Neural cell (in vitro differentiated cells): ENCODE measurements at regions not wholly inside any gene's neighbourhood (a gene's known extent, or its start where the extent isn't known, plus 50 kb on each side); places are given as distances from the start of the nearest gene placed in this dataset.

ENCODE experiments used
- H2AFZ ChIP-seq: fragments of 200-600, 300-800 bp; sonication (generic), shearing (Covaris generic); 2 replicates; pipeline ENCODE4 v1.6.0; 2014; ENCODE audit warnings: low read depth, mild to moderate bottlenecking, antibody characterized with exemption, low read length, moderate library complexity
- H3F3A ChIP-seq: fragments of 200-600 bp; shearing (Covaris generic); 2 replicates; pipeline ENCODE4 v1.6.1; 2016; ENCODE audit warnings: mild to moderate bottlenecking, moderate library complexity, mixed read lengths, antibody characterized with exemption, low read length; ENCODE audit not compliant: insufficient read depth, poor library complexity, severe bottlenecking
- H3K27ac ChIP-seq: fragments of 200-600, 300-800 bp; sonication (generic), shearing (Covaris generic); 2 replicates; pipeline ENCODE4 v1.5.1; 2014; ENCODE audit warnings: mild to moderate bottlenecking, low read length, moderate library complexity
- H3K27me3 ChIP-seq: fragments of 300-800, 200-600 bp; sonication (generic), shearing (Covaris generic); 2 replicates; pipeline ENCODE4 v1.6.0; 2014; ENCODE audit warnings: mild to moderate bottlenecking, low read depth, low read length, moderate library complexity; ENCODE audit not compliant: insufficient read depth
- H3K36me3 ChIP-seq: fragments of 300-800, 200-600 bp; sonication (generic), shearing (Covaris generic); 2 replicates; pipeline ENCODE4 v1.5.1; 2014; ENCODE audit warnings: mild to moderate bottlenecking, antibody characterized with exemption, low read length, moderate library complexity; ENCODE audit not compliant: insufficient read depth
- H3K4me2 ChIP-seq: fragments of 300-800, 200-600 bp; sonication (generic), shearing (Covaris generic); 2 replicates; pipeline ENCODE4 v1.6.0; 2014; ENCODE audit warnings: mild to moderate bottlenecking, low read length
- H3K4me3 ChIP-seq: fragments of 300-800, 200-600 bp; sonication (generic), shearing (Covaris generic); 2 replicates; pipeline ENCODE4 v1.5.1; 2014; ENCODE audit warnings: mild to moderate bottlenecking, low read length, moderate library complexity
- H3K79me2 ChIP-seq: fragments of 200-600 bp; shearing (Covaris generic); replicated peaks from 2 replicates; pipeline ENCODE4 v1.6.0; 2014; ENCODE audit warnings: mild to moderate bottlenecking, low read length, moderate library complexity; ENCODE audit not compliant: insufficient read depth
- H3K9ac ChIP-seq: fragments of 300-800, 200-600 bp; sonication (generic), shearing (Covaris generic); 2 replicates; pipeline ENCODE4 v1.6.1; 2016; ENCODE audit warnings: mild to moderate bottlenecking, low read length, mixed read lengths
- H3K9me2 ChIP-seq: fragments of 200-600 bp; shearing (Covaris generic); 2 replicates; pipeline ENCODE4 v1.6.1; 2016; ENCODE audit warnings: mild to moderate bottlenecking, low read length, mixed read lengths; ENCODE audit not compliant: insufficient read depth
- H3K9me3 ChIP-seq: fragments of 200-600, 300-800 bp; sonication (generic), shearing (Covaris generic); 2 replicates; pipeline ENCODE4 v1.6.1; 2016; ENCODE audit warnings: mild to moderate bottlenecking, mixed run types, low read length, moderate library complexity, mixed read lengths
- H4K20me1 ChIP-seq: fragments of 200-600 bp; shearing (Covaris generic); 2 replicates; pipeline ENCODE4 v1.6.1; 2016; ENCODE audit warnings: mild to moderate bottlenecking, mixed run types; ENCODE audit not compliant: insufficient read depth
- EP300 ChIP-seq: fragments of 450-650 bp; conservative IDR thresholded peaks from 2 replicates; pipeline ENCODE4 v1.6.1; 2014; ENCODE audit warnings: antibody characterized with exemption, mild to moderate bottlenecking, moderate library complexity; ENCODE audit not compliant: poor library complexity, severe bottlenecking
- EZH2 ChIP-seq: fragments of 200-600, 300-800 bp; shearing (Covaris generic), sonication (generic); IDR thresholded peaks from 2 replicates; pipeline ENCODE4 v1.6.1; 2014; ENCODE audit warnings: antibody characterized with exemption, low read length, borderline replicate concordance, mild to moderate bottlenecking; ENCODE audit not compliant: insufficient read depth, poor library complexity, severe bottlenecking
- MXI1 ChIP-seq: fragments of 450-650 bp; conservative IDR thresholded peaks from 2 replicates; pipeline ENCODE4 v1.6.1; 2014; ENCODE audit warnings: antibody characterized with exemption, mild to moderate bottlenecking; ENCODE audit not compliant: poor library complexity, severe bottlenecking
- POLR2AphosphoS5 ChIP-seq: IDR thresholded peaks from 2 replicates; pipeline ENCODE4 v1.6.1; 2012
- RAD21 ChIP-seq: fragments of 450-650 bp; conservative IDR thresholded peaks from 2 replicates; pipeline ENCODE4 v1.6.1; 2014; ENCODE audit warnings: antibody characterized with exemption, mild to moderate bottlenecking, moderate library complexity
- SMC3 ChIP-seq: fragments of 450-650 bp; conservative IDR thresholded peaks from 2 replicates; pipeline ENCODE4 v1.6.1; 2014; ENCODE audit warnings: antibody characterized with exemption, mild to moderate bottlenecking, moderate library complexity; ENCODE audit not compliant: poor library complexity
- TAF1 ChIP-seq: IDR thresholded peaks from 2 replicates; pipeline ENCODE4 v1.6.1; 2012; ENCODE audit warnings: low read depth
- TF ChIP-seq, protein P1 (sequence below): IDR thresholded peaks from 2 replicates; pipeline ENCODE4 v1.6.1; 2012; ENCODE audit warnings: borderline replicate concordance
- TF ChIP-seq, protein P2 (sequence below): fragments of 450-650 bp; IDR thresholded peaks from 2 replicates; pipeline ENCODE4 v1.5.1; 2014; ENCODE audit warnings: antibody characterized with exemption, mild to moderate bottlenecking, moderate library complexity; ENCODE audit not compliant: poor library complexity, severe bottlenecking

DNA sequence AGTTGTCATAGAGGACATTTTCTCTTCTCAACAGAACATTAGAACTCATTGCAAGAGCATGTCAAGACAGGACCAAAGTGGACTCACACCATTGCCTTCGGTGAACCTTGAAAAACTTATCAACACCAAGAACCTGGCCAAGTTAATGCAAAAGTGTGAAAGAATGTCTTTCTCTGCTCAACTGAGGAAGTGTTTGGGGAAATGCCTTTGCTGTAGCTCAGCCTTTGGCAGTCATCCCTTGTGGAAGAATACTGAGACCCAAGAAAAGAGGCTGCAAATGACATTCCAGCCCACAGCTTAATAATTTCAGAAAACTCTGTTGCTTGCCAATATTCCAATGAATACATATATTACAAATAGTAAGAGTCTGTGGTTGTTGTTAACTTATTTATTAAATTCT is 728.8 kb upstream of the PIK3C3 start:
- H2AFZ ChIP-seq = no peak overlapping the region
- H3K9ac ChIP-seq = no peak overlapping the region
- TF ChIP-seq POLR2AphosphoS5 (no peak), MXI1 (no peak), RAD21 (no peak), SMC3 (no peak), EZH2 (no peak), TAF1 (no peak)
- TF ChIP-seq, protein P1, sequence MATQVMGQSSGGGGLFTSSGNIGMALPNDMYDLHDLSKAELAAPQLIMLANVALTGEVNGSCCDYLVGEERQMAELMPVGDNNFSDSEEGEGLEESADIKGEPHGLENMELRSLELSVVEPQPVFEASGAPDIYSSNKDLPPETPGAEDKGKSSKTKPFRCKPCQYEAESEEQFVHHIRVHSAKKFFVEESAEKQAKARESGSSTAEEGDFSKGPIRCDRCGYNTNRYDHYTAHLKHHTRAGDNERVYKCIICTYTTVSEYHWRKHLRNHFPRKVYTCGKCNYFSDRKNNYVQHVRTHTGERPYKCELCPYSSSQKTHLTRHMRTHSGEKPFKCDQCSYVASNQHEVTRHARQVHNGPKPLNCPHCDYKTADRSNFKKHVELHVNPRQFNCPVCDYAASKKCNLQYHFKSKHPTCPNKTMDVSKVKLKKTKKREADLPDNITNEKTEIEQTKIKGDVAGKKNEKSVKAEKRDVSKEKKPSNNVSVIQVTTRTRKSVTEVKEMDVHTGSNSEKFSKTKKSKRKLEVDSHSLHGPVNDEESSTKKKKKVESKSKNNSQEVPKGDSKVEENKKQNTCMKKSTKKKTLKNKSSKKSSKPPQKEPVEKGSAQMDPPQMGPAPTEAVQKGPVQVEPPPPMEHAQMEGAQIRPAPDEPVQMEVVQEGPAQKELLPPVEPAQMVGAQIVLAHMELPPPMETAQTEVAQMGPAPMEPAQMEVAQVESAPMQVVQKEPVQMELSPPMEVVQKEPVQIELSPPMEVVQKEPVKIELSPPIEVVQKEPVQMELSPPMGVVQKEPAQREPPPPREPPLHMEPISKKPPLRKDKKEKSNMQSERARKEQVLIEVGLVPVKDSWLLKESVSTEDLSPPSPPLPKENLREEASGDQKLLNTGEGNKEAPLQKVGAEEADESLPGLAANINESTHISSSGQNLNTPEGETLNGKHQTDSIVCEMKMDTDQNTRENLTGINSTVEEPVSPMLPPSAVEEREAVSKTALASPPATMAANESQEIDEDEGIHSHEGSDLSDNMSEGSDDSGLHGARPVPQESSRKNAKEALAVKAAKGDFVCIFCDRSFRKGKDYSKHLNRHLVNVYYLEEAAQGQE = no peak
- TF ChIP-seq, protein P2, sequence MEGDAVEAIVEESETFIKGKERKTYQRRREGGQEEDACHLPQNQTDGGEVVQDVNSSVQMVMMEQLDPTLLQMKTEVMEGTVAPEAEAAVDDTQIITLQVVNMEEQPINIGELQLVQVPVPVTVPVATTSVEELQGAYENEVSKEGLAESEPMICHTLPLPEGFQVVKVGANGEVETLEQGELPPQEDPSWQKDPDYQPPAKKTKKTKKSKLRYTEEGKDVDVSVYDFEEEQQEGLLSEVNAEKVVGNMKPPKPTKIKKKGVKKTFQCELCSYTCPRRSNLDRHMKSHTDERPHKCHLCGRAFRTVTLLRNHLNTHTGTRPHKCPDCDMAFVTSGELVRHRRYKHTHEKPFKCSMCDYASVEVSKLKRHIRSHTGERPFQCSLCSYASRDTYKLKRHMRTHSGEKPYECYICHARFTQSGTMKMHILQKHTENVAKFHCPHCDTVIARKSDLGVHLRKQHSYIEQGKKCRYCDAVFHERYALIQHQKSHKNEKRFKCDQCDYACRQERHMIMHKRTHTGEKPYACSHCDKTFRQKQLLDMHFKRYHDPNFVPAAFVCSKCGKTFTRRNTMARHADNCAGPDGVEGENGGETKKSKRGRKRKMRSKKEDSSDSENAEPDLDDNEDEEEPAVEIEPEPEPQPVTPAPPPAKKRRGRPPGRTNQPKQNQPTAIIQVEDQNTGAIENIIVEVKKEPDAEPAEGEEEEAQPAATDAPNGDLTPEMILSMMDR = no peak
- no peaks in the 10 kb centered on the region for H4K20me1 ChIP-seq
- H3K4me3 ChIP-seq = no peak overlapping the region
- no peak overlapping the region for H3K4me2 ChIP-seq
- H3K79me2 ChIP-seq = no peaks in the 10 kb centered on the region
- H3K9me2 ChIP-seq = no peaks in the 10 kb centered on the region
- H3K27ac ChIP-seq = no peak overlapping the region
- no peaks in the 10 kb centered on the region for H3K9me3 ChIP-seq
- no peaks in the 10 kb centered on the region for H3F3A ChIP-seq
- no peaks in the 10 kb centered on the region for H3K27me3 ChIP-seq
- no peaks in the 10 kb centered on the region for H3K36me3 ChIP-seq

GRCh38 chr18:41216341-41217003 is 738.6 kb upstream of the PIK3C3 start:
- no peaks in the 10 kb centered on the region for H3F3A ChIP-seq
- H3K4me2 ChIP-seq = no peak overlapping the region
- H3K27ac ChIP-seq = no peak overlapping the region
- no peaks in the 10 kb centered on the region for H3K27me3 ChIP-seq
- H4K20me1 ChIP-seq = no peaks in the 10 kb centered on the region
- no peaks in the 10 kb centered on the region for H3K36me3 ChIP-seq
- TF ChIP-seq SMC3 (no peak), EZH2 (no peak), MXI1 (no peak), EP300 (no peak), TAF1 (no peak), POLR2AphosphoS5 (no peak), RAD21 (no peak)
- TF ChIP-seq, protein P2 = no peak
- TF ChIP-seq, protein P1 = no peak
- no peak overlapping the region for H3K4me3 ChIP-seq
- no peak overlapping the region for H2AFZ ChIP-seq
- H3K79me2 ChIP-seq = no peaks in the 10 kb centered on the region
- H3K9me3 ChIP-seq = no peaks in the 10 kb centered on the region
- H3K9me2 ChIP-seq = no peaks in the 10 kb centered on the region
- H3K9ac ChIP-seq = no peak overlapping the region
